H9 (cell line): ENCODE measurements at regions not wholly inside any gene's neighbourhood (a gene's known extent, or its start where the extent isn't known, plus 50 kb on each side); places are given as distances from the start of the nearest gene placed in this dataset.
A peak's percentile ranks its signal among the peaks of the same experiment; 100 is the strongest.
"Not testable (repeated sequence)": the region's sequence is repeated elsewhere in the genome, so short reads cannot be mapped to it uniquely, and the experiment has no call there.

Experiments
- DNase-seq: peaks from one replicate; pipeline ENCODE4 v3.0.0-alpha.2; 2017
- H2AFZ ChIP-seq: one replicate; pipeline ENCODE4 v1.6.1; 2013; ENCODE audit warnings: mild to moderate bottlenecking, low read length, control low read depth, moderate library complexity
- H2AK5ac ChIP-seq: 2 replicates; pipeline ENCODE4 v1.6.1; 2013; ENCODE audit warnings: low read length, control low read depth, mixed read lengths; ENCODE audit not compliant: insufficient read length
- H2BK120ac ChIP-seq: one replicate; pipeline ENCODE4 v1.6.1; 2013; ENCODE audit warnings: low read depth, mild to moderate bottlenecking, low read length, control low read depth, inconsistent platforms; ENCODE audit not compliant: poor library complexity, severe bottlenecking
- H2BK12ac ChIP-seq: 2 replicates; pipeline ENCODE4 v1.6.1; 2013; ENCODE audit warnings: low read length, control low read depth, mixed read lengths, low read depth; ENCODE audit not compliant: insufficient read length
- H2BK15ac ChIP-seq: 2 replicates; pipeline ENCODE4 v1.6.1; 2013; ENCODE audit warnings: low read depth, low read length, control low read depth
- H2BK20ac ChIP-seq: one replicate; pipeline ENCODE4 v1.6.1; 2013; ENCODE audit warnings: low read depth, mild to moderate bottlenecking, low read length, control low read depth, inconsistent platforms; ENCODE audit not compliant: poor library complexity, severe bottlenecking
- H2BK5ac ChIP-seq: 2 replicates; pipeline ENCODE4 v1.6.1; 2013; ENCODE audit warnings: low read length, control low read depth, mixed read lengths; ENCODE audit not compliant: insufficient read length
- H3K14ac ChIP-seq: 2 replicates; pipeline ENCODE4 v1.6.1; 2013; ENCODE audit warnings: low read length, control low read depth; ENCODE audit not compliant: insufficient read depth
- H3K18ac ChIP-seq: 2 replicates; pipeline ENCODE4 v1.6.1; 2013; ENCODE audit warnings: low read depth, mild to moderate bottlenecking, mixed read lengths, low read length, control low read depth; ENCODE audit not compliant: insufficient read length
- H3K23ac ChIP-seq: 2 replicates; pipeline ENCODE4 v1.6.1; 2013; ENCODE audit warnings: low read length, control low read depth, mixed read lengths, low read depth; ENCODE audit not compliant: insufficient read length
- H3K23me2 ChIP-seq: 2 replicates; pipeline ENCODE4 v1.6.1; 2013; ENCODE audit warnings: low read depth, mild to moderate bottlenecking, mixed read lengths, low read length, control low read depth; ENCODE audit not compliant: insufficient read length, poor library complexity, severe bottlenecking
- H3K27ac ChIP-seq: 2 replicates; pipeline ENCODE4 v1.5.1; 2013; ENCODE audit warnings: low read length, control low read depth, mixed read lengths, low read depth; ENCODE audit not compliant: insufficient read length
- H3K27me3 ChIP-seq: 2 replicates; pipeline ENCODE4 v1.6.1; 2013; ENCODE audit warnings: low read length, control low read depth, inconsistent platforms; ENCODE audit not compliant: insufficient read depth
- H3K4ac ChIP-seq: 2 replicates; pipeline ENCODE4 v1.6.1; 2013; ENCODE audit warnings: low read depth, mild to moderate bottlenecking, control low read depth, inconsistent platforms, low read length, moderate library complexity
- H3K4me1 ChIP-seq: 2 replicates; pipeline ENCODE4 v1.6.1; 2013; ENCODE audit warnings: low read length, control low read depth, inconsistent platforms; ENCODE audit not compliant: insufficient read depth
- H3K4me2 ChIP-seq: 2 replicates; pipeline ENCODE4 v1.6.1; 2013; ENCODE audit warnings: low read length, control low read depth, mixed read lengths; ENCODE audit not compliant: insufficient read length, insufficient read depth
- H3K56ac ChIP-seq: 2 replicates; pipeline ENCODE4 v1.6.1; 2013; ENCODE audit warnings: low read depth, mild to moderate bottlenecking, mixed read lengths, low read length, control low read depth; ENCODE audit not compliant: insufficient read length
- H3K79me1 ChIP-seq: 2 replicates; pipeline ENCODE4 v1.6.1; 2013; ENCODE audit warnings: low read depth, mild to moderate bottlenecking, moderate library complexity, low read length, control low read depth, inconsistent platforms; ENCODE audit not compliant: insufficient read depth, poor library complexity, severe bottlenecking
- H3K79me2 ChIP-seq: 2 replicates; pipeline ENCODE4 v1.6.1; 2013; ENCODE audit warnings: low read length, control low read depth, inconsistent platforms; ENCODE audit not compliant: insufficient read depth
- H3K9ac ChIP-seq: 2 replicates; pipeline ENCODE4 v1.6.1; 2013; ENCODE audit warnings: low read length, control low read depth, mixed read lengths; ENCODE audit not compliant: insufficient read length; ENCODE audit errors: extremely low read depth
- H3K9me3 ChIP-seq: one replicate; pipeline ENCODE4 v1.6.1; 2013; ENCODE audit warnings: low read depth, low read length, inconsistent platforms; ENCODE audit not compliant: control insufficient read depth
- H3T11ph ChIP-seq: one replicate; pipeline ENCODE4 v1.6.1; 2013; ENCODE audit warnings: mild to moderate bottlenecking, low read length, control low read depth, inconsistent platforms
- H4K20me1 ChIP-seq: one replicate; pipeline ENCODE4 v1.6.1; 2013; ENCODE audit not compliant: control insufficient read depth, insufficient read length, insufficient read depth
- H4K5ac ChIP-seq: 2 replicates; pipeline ENCODE4 v1.6.1; 2013; ENCODE audit warnings: low read depth, mild to moderate bottlenecking, mixed read lengths, low read length, control low read depth; ENCODE audit not compliant: insufficient read length
- H4K8ac ChIP-seq: replicated peaks from 2 replicates; pipeline ENCODE4 v1.6.1; 2013; ENCODE audit warnings: low read length, control low read depth, mixed read lengths, low read depth; ENCODE audit not compliant: insufficient read length
- H4K91ac ChIP-seq: 2 replicates; pipeline ENCODE4 v1.6.1; 2013; ENCODE audit warnings: low read depth, mild to moderate bottlenecking, moderate library complexity, mixed read lengths, low read length, control low read depth; ENCODE audit not compliant: insufficient read length
- H3K27ac Mint-ChIP-seq, 3 experiments: 2 replicates in 2 of 3; 3 replicates in 1 of 3; pipeline ENCODE4 v1.8.0; 2020 to 2021; ENCODE audit warnings: mixed read lengths in 3 of 3, mild to moderate bottlenecking in 1 of 3, moderate library complexity in 1 of 3
- H3K27me3 Mint-ChIP-seq: 2 replicates; pipeline ENCODE4 v1.8.0; 2021; ENCODE audit warnings: low read depth, mild to moderate bottlenecking, moderate library complexity, mixed read lengths
- H3K36me3 Mint-ChIP-seq, 3 experiments: 2 replicates in 2 of 3; 3 replicates in 1 of 3; pipeline ENCODE4 v1.8.0; 2020 to 2021; ENCODE audit warnings: low read depth in 3 of 3, mixed read lengths in 3 of 3; ENCODE audit not compliant: insufficient read depth in 1 of 3
- H3K4me1 Mint-ChIP-seq, 2 experiments: 2 replicates each; pipeline ENCODE4 v1.8.0; 2020; ENCODE audit warnings: mixed read lengths in 2 of 2
- H3K4me3 Mint-ChIP-seq, 2 experiments: 2 replicates in 1 of 2; 3 replicates in 1 of 2; pipeline ENCODE4 v1.8.0; 2020 to 2021; ENCODE audit warnings: mild to moderate bottlenecking in 2 of 2, mixed read lengths in 2 of 2, moderate library complexity in 1 of 2
- H3K9me3 Mint-ChIP-seq, 2 experiments: 2 replicates in 1 of 2; 3 replicates in 1 of 2; pipeline ENCODE4 v1.8.0; 2020; ENCODE audit warnings: mild to moderate bottlenecking in 2 of 2, mixed read lengths in 2 of 2, moderate library complexity in 1 of 2
- CTCF ChIP-seq: fragments of 200-600 bp; sonication (generic); conservative IDR thresholded peaks from 3 replicates; pipeline ENCODE4 v1.8.0; 2021; ENCODE audit warnings: antibody characterized with exemption, mild to moderate bottlenecking
- WGBS: extraction: QIAGEN DNeasy Blood & Tissue Kit; methylation state at CpG from one replicate; pipeline ENCODE4 v1.1.7; 2013; ENCODE audit warnings: missing lambda C conversion rate, low lambda C conversion rate, mixed read lengths; ENCODE audit not compliant: insufficient read length; ENCODE audit errors: extremely low coverage; 5-methylcytosine and 5-hydroxymethylcytosine counted together

- Histone ChIP-seq H3K27me3 (no peaks in the 10 kb centered on the region), H2BK5ac (no peak overlapping the region), H2BK12ac (no peak overlapping the region), H3K23me2 (no peaks in the 10 kb centered on the region), H2AFZ (no peak overlapping the region), H4K5ac (no peak overlapping the region), H4K91ac (no peak overlapping the region), H3K79me2 (no peaks in the 10 kb centered on the region), H3K14ac (no peak overlapping the region), H2BK120ac (no peak overlapping the region), H3K9me3 (no peaks in the 10 kb centered on the region), H2BK20ac (no peak overlapping the region), H3K56ac (no peak overlapping the region), H3T11ph (no peak overlapping the region), H3K23ac (no peak overlapping the region), H3K4me1 (peaks cover 3% of the 10 kb centered on the region; the same call in 1 of the 2 replicates), H3K4ac (no peak overlapping the region), H3K9ac (no peak overlapping the region), H4K20me1 (no peaks in the 10 kb centered on the region), H2AK5ac (no peak overlapping the region), H4K8ac (no peak overlapping the region), H3K18ac (no peak overlapping the region), H3K79me1 (no peaks in the 10 kb centered on the region), H2BK15ac (no peak overlapping the region), H3K4me2 (no peak overlapping the region), H3K27ac (no peak overlapping the region)
- Mint-ChIP-seq H3K27me3 (no peaks in the 10 kb centered on the region), H3K4me3 (no peak overlapping the region), H3K9me3 (peaks cover 9 to 12% of the 10 kb centered on the region in 2 experiments; a peak in 4 of 5 replicates), H3K27ac (no peak overlapping the region), H3K4me1 (peaks cover 10 to 17% of the 10 kb centered on the region in 2 experiments), H3K36me3 (peaks cover 0 to 9% (median 0%) of the 10 kb centered on the region in 3 experiments; a peak in 3 of 7 replicates)
- peak; percentile 69 for DNase-seq
- TF ChIP-seq CTCF: peak; percentile 69
Measured at GRCh38 chr12:92408072-92408900, 262.6 kb upstream of the BTG1 start.

GRCh38 chr12:92406404-92407070, 260.9 kb upstream of the BTG1 start:
- not testable (repeated sequence) for H3K4me1 Mint-ChIP-seq, H3K4me1 ChIP-seq, H3K36me3 Mint-ChIP-seq, H3K9me3 ChIP-seq, H3K79me2 ChIP-seq, H3K27me3 Mint-ChIP-seq, H2BK15ac ChIP-seq, H2BK12ac ChIP-seq, H3K27ac Mint-ChIP-seq, H4K5ac ChIP-seq, H4K20me1 ChIP-seq, H2AFZ ChIP-seq, H3K56ac ChIP-seq, H3T11ph ChIP-seq, H4K91ac ChIP-seq, H3K27me3 ChIP-seq, H2AK5ac ChIP-seq, H2BK20ac ChIP-seq, H3K9ac ChIP-seq, H3K14ac ChIP-seq, H2BK5ac ChIP-seq, H2BK120ac ChIP-seq, H3K23me2 ChIP-seq, H3K79me1 ChIP-seq, H3K27ac ChIP-seq, H3K4me2 ChIP-seq, H3K18ac ChIP-seq, DNase-seq, H3K4ac ChIP-seq, H3K4me3 Mint-ChIP-seq, H3K23ac ChIP-seq, H4K8ac ChIP-seq
- WGBS: no CpG with 5 or more reads among the region's 40 CpGs
- H3K9me3 Mint-ChIP-seq: peaks cover 9 to 12% of the 10 kb centered on the region in 2 experiments; a peak in 4 of 5 replicates
